PC-9 (cell line): ENCODE measurements at regions not wholly inside any gene's neighbourhood (a gene's known extent, or its start where the extent isn't known, plus 50 kb on each side); places are given as distances from the start of the nearest gene placed in this dataset.
A peak's percentile ranks its signal among the peaks of the same experiment; 100 is the strongest.

Experiments
- BruUV-seq: library from RNA; stranded (reverse); fragments of 400-500 nt; replicated peaks from 2 replicates; lab custom pipeline; 2021; lab: Mats Ljungman, UMichigan
- CTCF ChIA-PET: fragments of 300-600 bp; sonication (Branson Sonifier 250); formaldehyde crosslinking; loops from one replicate; lab custom pipeline; 2022; ENCODE audit warnings: antibody characterized with exemption; lab: Charles Lee
- POLR2A ChIA-PET: fragments of 300-600 bp; sonication (Branson Sonifier 250); formaldehyde crosslinking; loops from one replicate; lab custom pipeline; 2022; ENCODE audit warnings: antibody characterized with exemption; ENCODE audit not compliant: unreplicated experiment; lab: Charles Lee
- DNase-seq, 2 experiments: peaks; one replicate each; pipeline versions ENCODE4 v3.0.0 to v3.0.0-alpha.2; 2015 to 2022; ENCODE audit warnings: mixed read lengths in 1 of 2
- H2AFZ ChIP-seq: fragments of 200-600 bp; sonication (generic); 2 replicates; pipeline ENCODE4 v1.8.1; 2017; ENCODE audit warnings: antibody characterized with exemption
- H3F3A ChIP-seq: fragments of 200-600 bp; sonication (generic); 2 replicates; pipeline ENCODE4 v1.8.1; 2017; ENCODE audit warnings: antibody characterized with exemption, mild to moderate bottlenecking, low read depth; ENCODE audit not compliant: insufficient read depth
- H3K27ac ChIP-seq: fragments of 200-600 bp; sonication (generic); 2 replicates; pipeline ENCODE4 v1.6.1; 2016; ENCODE audit warnings: mixed run types
- H3K27me3 ChIP-seq: fragments of 200-600 bp; sonication (generic); 2 replicates; pipeline ENCODE4 v1.6.1; 2016; ENCODE audit warnings: low read depth, mixed run types; ENCODE audit not compliant: insufficient read depth
- H3K36me3 ChIP-seq: fragments of 200-600 bp; sonication (generic); 2 replicates; pipeline ENCODE4 v1.6.1; 2016; ENCODE audit warnings: low read depth, mixed run types
- H3K4me1 ChIP-seq: fragments of 200-600 bp; sonication (generic); replicated peaks from 2 replicates; pipeline ENCODE4 v1.6.1; 2016; ENCODE audit warnings: mixed run types; ENCODE audit not compliant: insufficient read depth
- H3K4me2 ChIP-seq: fragments of 200-600 bp; sonication (generic); 2 replicates; pipeline ENCODE4 v1.6.1; 2017; ENCODE audit warnings: mixed run types
- H3K4me3 ChIP-seq: fragments of 200-600 bp; sonication (generic); 2 replicates; pipeline ENCODE4 v1.6.1; 2016; ENCODE audit warnings: mixed run types
- H3K79me2 ChIP-seq: fragments of 200-600 bp; sonication (generic); 2 replicates; pipeline ENCODE4 v1.6.1; 2017; ENCODE audit warnings: low read depth, mixed run types
- H3K9me2 ChIP-seq: fragments of 200-600 bp; sonication (generic); 2 replicates; pipeline ENCODE4 v1.8.1; 2017; ENCODE audit warnings: mild to moderate bottlenecking; ENCODE audit not compliant: insufficient read depth
- H3K9me3 ChIP-seq: fragments of 200-600 bp; sonication (generic); 2 replicates; pipeline ENCODE4 v1.8.1; 2016; ENCODE audit warnings: low read depth; ENCODE audit not compliant: insufficient read depth
- H4K20me1 ChIP-seq: fragments of 200-600 bp; sonication (generic); 2 replicates; pipeline ENCODE4 v1.8.1; 2017; ENCODE audit not compliant: insufficient read depth
- EZH2 ChIP-seq: fragments of 200-600 bp; sonication (generic); IDR thresholded peaks from 2 replicates; pipeline ENCODE4 v1.8.0; 2017; ENCODE audit warnings: antibody characterized with exemption, low read depth
- intact Hi-C: fragments of 100-400 bp; cut with micrococcal nuclease; formaldehyde crosslinking; loops from one replicate; pipeline ENCODE4 v1.10.0; 2022; ENCODE audit not compliant: unreplicated experiment
- TF ChIP-seq, protein P1 (sequence below): fragments of 200-600 bp; sonication (generic); conservative IDR thresholded peaks from 2 replicates; pipeline ENCODE4 v1.6.1; 2017; ENCODE audit warnings: mixed run types, antibody characterized with exemption, mild to moderate bottlenecking, moderate library complexity

DNA sequence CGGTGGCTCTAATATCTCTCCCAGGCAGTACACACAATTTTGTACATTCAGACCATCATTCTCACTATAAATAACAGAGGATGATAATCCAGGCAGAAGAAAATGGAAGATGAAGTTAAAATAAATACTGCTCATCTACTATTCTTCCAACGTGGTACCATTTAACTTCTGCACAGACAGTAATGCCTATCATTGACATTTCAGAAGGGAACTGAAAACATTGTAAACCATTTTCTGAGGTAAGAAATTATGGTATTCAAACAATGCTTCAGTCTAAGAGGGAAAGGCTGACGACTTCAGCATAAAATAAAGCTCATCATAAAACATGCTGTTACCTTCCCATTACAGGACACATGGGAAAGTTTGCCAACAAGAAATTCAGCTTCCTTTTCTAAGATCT is 814.4 kb downstream of the NR4A2 start:
- Histone ChIP-seq H3K9me2 (no peaks in the 10 kb centered on the region), H3K4me1 (no peaks in the 10 kb centered on the region), H3K4me2 (no peak overlapping the region), H3K9me3 (no peaks in the 10 kb centered on the region; the same call in 1 of the 2 replicates), H2AFZ (0 out of 2 replicates have a peak overlapping the region, but pooled peaks have one; percentile 27), H4K20me1 (no peaks in the 10 kb centered on the region), H3K79me2 (no peaks in the 10 kb centered on the region), H3K36me3 (no peaks in the 10 kb centered on the region), H3K27ac (no peak overlapping the region), H3K27me3 (no peaks in the 10 kb centered on the region), H3F3A (no peaks in the 10 kb centered on the region), H3K4me3 (no peak overlapping the region)
- TF ChIP-seq, protein P1, sequence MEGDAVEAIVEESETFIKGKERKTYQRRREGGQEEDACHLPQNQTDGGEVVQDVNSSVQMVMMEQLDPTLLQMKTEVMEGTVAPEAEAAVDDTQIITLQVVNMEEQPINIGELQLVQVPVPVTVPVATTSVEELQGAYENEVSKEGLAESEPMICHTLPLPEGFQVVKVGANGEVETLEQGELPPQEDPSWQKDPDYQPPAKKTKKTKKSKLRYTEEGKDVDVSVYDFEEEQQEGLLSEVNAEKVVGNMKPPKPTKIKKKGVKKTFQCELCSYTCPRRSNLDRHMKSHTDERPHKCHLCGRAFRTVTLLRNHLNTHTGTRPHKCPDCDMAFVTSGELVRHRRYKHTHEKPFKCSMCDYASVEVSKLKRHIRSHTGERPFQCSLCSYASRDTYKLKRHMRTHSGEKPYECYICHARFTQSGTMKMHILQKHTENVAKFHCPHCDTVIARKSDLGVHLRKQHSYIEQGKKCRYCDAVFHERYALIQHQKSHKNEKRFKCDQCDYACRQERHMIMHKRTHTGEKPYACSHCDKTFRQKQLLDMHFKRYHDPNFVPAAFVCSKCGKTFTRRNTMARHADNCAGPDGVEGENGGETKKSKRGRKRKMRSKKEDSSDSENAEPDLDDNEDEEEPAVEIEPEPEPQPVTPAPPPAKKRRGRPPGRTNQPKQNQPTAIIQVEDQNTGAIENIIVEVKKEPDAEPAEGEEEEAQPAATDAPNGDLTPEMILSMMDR = no peak
- no peak for TF ChIP-seq EZH2
- no TSS peak for BruUV-seq
- intact Hi-C loops = no loop called here
- no peak for DNase-seq
- CTCF ChIA-PET = no interaction called here
- POLR2A ChIA-PET = no interaction called here

- Histone ChIP-seq H3K27ac (no peak overlapping the region), H3K79me2 (no peaks in the 10 kb centered on the region), H3K9me3 (no peaks in the 10 kb centered on the region; the same call in 1 of the 2 replicates), H3K4me3 (no peak overlapping the region), H3K36me3 (no peaks in the 10 kb centered on the region), H3K4me2 (no peak overlapping the region), H3K9me2 (no peaks in the 10 kb centered on the region), H3K27me3 (no peaks in the 10 kb centered on the region), H3K4me1 (no peaks in the 10 kb centered on the region), H3F3A (no peaks in the 10 kb centered on the region), H2AFZ (no peak overlapping the region), H4K20me1 (no peaks in the 10 kb centered on the region)
- DNase-seq = no peak
- CTCF ChIA-PET = no interaction called here
- TF ChIP-seq, protein P1 = no peak
- TF ChIP-seq EZH2 = no peak
- POLR2A ChIA-PET = no interaction called here
- no TSS peak for BruUV-seq
- intact Hi-C loops = no loop called here
Observed at GRCh38 chr2:155517362-155517761, 815.2 kb downstream of the NR4A2 start.

- BruUV-seq = no TSS peak
Observed at GRCh38 chr2:155513248-155513647, 814.8 kb downstream of the KCNJ3 start.

More at GRCh38 chr2:155513248-155513647, 814.8 kb downstream of the KCNJ3 start:
- Histone ChIP-seq H3K27ac (no peak overlapping the region), H2AFZ (no peak overlapping the region), H3K4me2 (no peak overlapping the region), H3K27me3 (no peaks in the 10 kb centered on the region), H3K36me3 (no peaks in the 10 kb centered on the region), H3K4me3 (no peak overlapping the region), H3K4me1 (no peaks in the 10 kb centered on the region), H4K20me1 (no peaks in the 10 kb centered on the region), H3K79me2 (no peaks in the 10 kb centered on the region), H3K9me3 (no peaks in the 10 kb centered on the region; the same call in 1 of the 2 replicates), H3K9me2 (no peaks in the 10 kb centered on the region), H3F3A (no peaks in the 10 kb centered on the region)
- ChIA-PET POLR2A (no interaction called here), CTCF (no interaction called here)
- intact Hi-C loops = no loop called here
- no peak for DNase-seq
- TF ChIP-seq, protein P1 = no peak
- TF ChIP-seq EZH2 = no peak
